Left renal cortex interstitium (tissue), 4 donors: ENCODE measurements at regions not wholly inside any gene's neighbourhood (a gene's known extent, or its start where the extent isn't known, plus 50 kb on each side); places are given as distances from the start of the nearest gene placed in this dataset.

Source experiments
- DNase-seq, 4 donors: peaks; one replicate each; pipeline ENCODE4 v3.0.0-alpha.2; 2013; ENCODE audit warnings: low read depth in 4 of 4, low spot score in 2 of 4, missing footprints in 1 of 4

GRCh38 chr5:75951716-75952115 is 131.5 kb upstream of the SV2C start:
- no peak for DNase-seq

GRCh38 chr5:75951158-75951557 is 132.0 kb upstream of the SV2C start:
- DNase-seq, result no peak

GRCh38 chr5:75948438-75948837 is 134.7 kb upstream of the SV2C start:
- no peak for DNase-seq

- DNase-seq, result no peak
Observed at GRCh38 chr5:75940418-75940817, 142.8 kb upstream of the SV2C start.

- DNase-seq, result no peak
Observed at GRCh38 chr5:75935572-75935971, 147.6 kb upstream of the SV2C start.

- DNase-seq, result no peak
Observed at GRCh38 chr5:75933489-75933888, 149.7 kb upstream of the SV2C start.

- no peak for DNase-seq
Observed at GRCh38 chr5:75931175-75931574, 152.0 kb upstream of the SV2C start.

GRCh38 chr5:75928992-75929391 is 154.2 kb upstream of the SV2C start:
- no peak for DNase-seq

GRCh38 chr5:75922480-75922879 is 160.7 kb upstream of the SV2C start:
- no peak for DNase-seq

- DNase-seq, result no peak
Observed at GRCh38 chr5:75921011-75921410, 162.2 kb upstream of the SV2C start.

GRCh38 chr5:75916144-75916543 is 167.0 kb upstream of the SV2C start:
- DNase-seq, result no peak

- no peak for DNase-seq
Observed at GRCh38 chr5:75909223-75909622, 174.0 kb upstream of the SV2C start.

GRCh38 chr5:75907651-75908050 is 175.5 kb upstream of the SV2C start:
- DNase-seq, result no peak

- no peak for DNase-seq
Observed at GRCh38 chr5:75894482-75894881, 177.2 kb upstream of the POC5 start.

GRCh38 chr5:75891736-75892135 is 174.5 kb upstream of the POC5 start:
- DNase-seq, result no peak

GRCh38 chr5:75891020-75891419 is 173.8 kb upstream of the POC5 start:
- no peak for DNase-seq

GRCh38 chr5:75890546-75890945 is 173.3 kb upstream of the POC5 start:
- no peak for DNase-seq

GRCh38 chr5:75886706-75887105 is 169.5 kb upstream of the POC5 start:
- no peak for DNase-seq

GRCh38 chr5:75885849-75886596 is 168.8 kb upstream of the POC5 start:
- DNase-seq, result no peak

- no peak for DNase-seq
Observed at GRCh38 chr5:75885321-75885720, 168.1 kb upstream of the POC5 start.

GRCh38 chr5:75869891-75870290 is 152.7 kb upstream of the POC5 start:
- DNase-seq, result no peak

- DNase-seq, result peak in 1 of 4 donors; percentile 24
Observed at GRCh38 chr5:75862872-75863271, 145.6 kb upstream of the POC5 start.

GRCh38 chr5:75859621-75860020 is 142.4 kb upstream of the POC5 start:
- DNase-seq, result peak in 1 of 4 donors; percentile 13
